ENCODE measurements at regions not wholly inside any gene's neighbourhood (a gene's known extent, or its start where the extent isn't known, plus 50 kb on each side); places are given as distances from the start of the nearest gene placed in this dataset.
A peak's percentile ranks its signal among the peaks of the same experiment; 100 is the strongest.

- TF ChIP-seq CTCF (IDR thresholded peaks at IDR 0.05; ENCODE audit: insufficient read depth, low read length): no peak
- DNase-seq (ENCODE audit: low read depth): no peak
- H3K4me3 ChIP-seq (ENCODE audit: low read depth, low read length): peak overlapping the region; percentile 39
Measured at GRCh38 chr22:46026899-46027210, 49.9 kb upstream of the WNT7B start.

GRCh38 chr22:46027211-46028105 lies 50.5 kb upstream of the WNT7B start:
- no peak for TF ChIP-seq CTCF (IDR thresholded peaks at IDR 0.05; ENCODE audit: insufficient read depth, low read length)
- H3K4me3 ChIP-seq (ENCODE audit: low read depth, low read length): peak overlapping the region; percentile 39
- no peak for DNase-seq (ENCODE audit: low read depth)

- TF ChIP-seq CTCF (IDR thresholded peaks at IDR 0.05; ENCODE audit: insufficient read depth, low read length): no peak
- no peak overlapping the region for H3K4me3 ChIP-seq (ENCODE audit: low read depth, low read length)
- no peak for DNase-seq (ENCODE audit: low read depth)
Measured at GRCh38 chr22:46028106-46028991, 51.4 kb upstream of the WNT7B start.

GRCh38 chr22:46029036-46029435 lies 52.1 kb upstream of the WNT7B start:
- no peak for DNase-seq (ENCODE audit: low read depth)
- no peak overlapping the region for H3K4me3 ChIP-seq (ENCODE audit: low read depth, low read length)
- TF ChIP-seq CTCF (IDR thresholded peaks at IDR 0.05; ENCODE audit: insufficient read depth, low read length): no peak

GRCh38 chr22:46029574-46030200 lies 52.7 kb upstream of the WNT7B start:
- TF ChIP-seq CTCF (IDR thresholded peaks at IDR 0.05; ENCODE audit: insufficient read depth, low read length): no peak
- H3K4me3 ChIP-seq (ENCODE audit: low read depth, low read length): no peak overlapping the region
- no peak for DNase-seq (ENCODE audit: low read depth)

GRCh38 chr22:46030231-46030880 lies 53.4 kb upstream of the WNT7B start:
- TF ChIP-seq CTCF (IDR thresholded peaks at IDR 0.05; ENCODE audit: insufficient read depth, low read length): no peak
- H3K4me3 ChIP-seq (ENCODE audit: low read depth, low read length): no peak overlapping the region
- no peak for DNase-seq (ENCODE audit: low read depth)
